Activated naive CD8-positive, alpha-beta T cell treated with anti-CD3 and anti-CD28 coated beads, Interleukin-2, amount 50 U/mL, for 24 hours (primary cell): ENCODE measurements at regions not wholly inside any gene's neighbourhood (a gene's known extent, or its start where the extent isn't known, plus 50 kb on each side); places are given as distances from the start of the nearest gene placed in this dataset.
A peak's percentile ranks its signal among the peaks of the same experiment; 100 is the strongest.
"Not testable (repeated sequence)": the region's sequence is repeated elsewhere in the genome, so short reads cannot be mapped to it uniquely, and the experiment has no call there.

Experiments
- ATAC-seq: fragments of 150-1000 bp; cut with Tn5 transposase; one replicate; pipeline ENCODE4 v1.10.0; 2021
- DNase-seq: peaks from one replicate; pipeline ENCODE4 v3.0.0; 2021
- H3K27ac Mint-ChIP-seq: one replicate; pipeline ENCODE4 v1.8.0; 2021; ENCODE audit warnings: mild to moderate bottlenecking, mixed read lengths
- H3K27me3 Mint-ChIP-seq: one replicate; pipeline ENCODE4 v1.8.0; 2021; ENCODE audit warnings: mixed read lengths
- H3K36me3 Mint-ChIP-seq: one replicate; pipeline ENCODE4 v1.8.0; 2021; ENCODE audit warnings: low read depth, mixed read lengths
- H3K4me1 Mint-ChIP-seq: one replicate; pipeline ENCODE4 v1.8.0; 2021; ENCODE audit warnings: mixed read lengths
- H3K4me3 Mint-ChIP-seq: one replicate; pipeline ENCODE4 v1.8.0; 2021; ENCODE audit warnings: mild to moderate bottlenecking, moderate library complexity, mixed read lengths
- H3K9me3 Mint-ChIP-seq: one replicate; pipeline ENCODE4 v1.8.0; 2021; ENCODE audit warnings: mixed read lengths

DNA sequence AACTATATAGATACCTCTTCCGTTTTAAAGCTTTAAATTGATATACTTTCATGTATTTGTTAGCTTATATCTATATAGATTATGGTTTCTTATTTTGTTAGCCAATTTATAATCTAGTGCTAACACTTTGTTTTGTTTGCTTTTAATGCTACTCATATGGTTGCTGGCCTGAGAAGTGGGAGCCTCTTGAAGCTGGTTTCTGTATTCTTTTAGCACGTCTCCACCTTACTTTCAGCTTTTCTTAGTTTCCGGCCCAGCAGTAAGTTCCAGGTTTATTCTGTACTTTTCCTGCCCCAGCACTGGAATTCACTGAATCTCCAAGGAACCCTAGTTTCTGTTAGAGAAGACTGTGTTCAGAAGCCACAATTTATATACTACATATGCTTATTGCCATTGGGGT, 458.9 kb downstream of the PRR16 start:
- Mint-ChIP-seq H3K27ac (no peak overlapping the region), H3K27me3 (no peaks in the 10 kb centered on the region), H3K9me3 (peaks cover 8% of the 10 kb centered on the region), H3K36me3 (no peaks in the 10 kb centered on the region), H3K4me3 (no peak overlapping the region), H3K4me1 (no peaks in the 10 kb centered on the region)
- ATAC-seq: no peak
- DNase-seq: no peak

DNA sequence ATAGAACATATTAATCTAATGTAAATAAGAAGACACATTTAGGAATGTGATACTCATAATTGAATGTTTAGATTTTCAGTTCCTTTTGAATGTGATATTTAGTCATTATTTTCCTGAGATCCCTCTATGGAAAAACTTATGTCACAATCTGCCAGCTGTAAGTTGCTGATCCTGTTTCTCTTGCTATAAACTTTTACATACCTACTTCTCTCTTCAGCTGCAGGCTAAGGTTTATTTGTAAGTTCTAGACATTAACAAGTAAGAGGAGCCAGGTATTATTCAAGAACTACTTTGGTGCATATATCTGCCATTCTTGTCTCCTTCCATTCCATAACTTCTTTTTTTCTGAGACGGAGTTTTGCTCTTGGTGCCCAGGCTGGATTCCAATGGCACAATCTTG, 462.4 kb downstream of the PRR16 start:
- Mint-ChIP-seq H3K4me1 (no peaks in the 10 kb centered on the region), H3K27ac (no peak overlapping the region), H3K9me3 (peaks cover 4% of the 10 kb centered on the region), H3K27me3 (no peaks in the 10 kb centered on the region), H3K4me3 (no peak overlapping the region), H3K36me3 (no peaks in the 10 kb centered on the region)
- no peak for ATAC-seq
- no peak for DNase-seq

GRCh38 chr5:120927950-120928530, 463.9 kb downstream of the PRR16 start:
- no peaks in the 10 kb centered on the region for H3K27me3 Mint-ChIP-seq
- ATAC-seq (no peak), DNase-seq (no peak)
- no peaks in the 10 kb centered on the region for H3K36me3 Mint-ChIP-seq
- H3K4me3 Mint-ChIP-seq: no peak overlapping the region
- H3K9me3 Mint-ChIP-seq: peaks cover 7% of the 10 kb centered on the region
- no peaks in the 10 kb centered on the region for H3K4me1 Mint-ChIP-seq
- no peak overlapping the region for H3K27ac Mint-ChIP-seq

GRCh38 chr5:120932480-120932879, 468.4 kb downstream of the PRR16 start:
- no peaks in the 10 kb centered on the region for H3K27me3 Mint-ChIP-seq
- H3K4me3 Mint-ChIP-seq: no peak overlapping the region
- ATAC-seq (no peak), DNase-seq (no peak)
- H3K27ac Mint-ChIP-seq: no peak overlapping the region
- H3K36me3 Mint-ChIP-seq: no peaks in the 10 kb centered on the region
- peaks cover 6% of the 10 kb centered on the region for H3K9me3 Mint-ChIP-seq
- no peaks in the 10 kb centered on the region for H3K4me1 Mint-ChIP-seq

DNA sequence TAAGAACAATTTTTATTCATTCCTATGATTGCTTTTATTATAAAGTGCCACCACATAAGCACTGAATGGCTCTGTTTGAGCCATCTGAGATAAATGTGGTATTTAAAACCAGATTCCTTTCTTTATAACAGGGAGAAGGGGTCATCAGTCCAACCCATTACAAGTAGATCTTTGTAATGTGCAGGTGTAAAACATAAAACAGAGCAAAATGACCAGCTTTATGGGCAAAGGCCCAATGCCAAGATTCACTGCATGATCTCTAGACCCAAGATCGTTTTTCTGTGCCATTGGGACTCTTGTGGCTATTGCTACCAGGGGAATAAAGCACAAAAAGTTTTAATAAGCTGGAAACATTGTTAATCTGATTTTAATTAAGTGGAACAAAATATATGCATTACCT, 469.9 kb downstream of the PRR16 start:
- H3K4me3 Mint-ChIP-seq: no peak overlapping the region
- H3K27me3 Mint-ChIP-seq: no peaks in the 10 kb centered on the region
- no peak for DNase-seq
- no peaks in the 10 kb centered on the region for H3K4me1 Mint-ChIP-seq
- H3K9me3 Mint-ChIP-seq: peaks cover 4% of the 10 kb centered on the region
- no peaks in the 10 kb centered on the region for H3K36me3 Mint-ChIP-seq
- no peak for ATAC-seq
- H3K27ac Mint-ChIP-seq: no peak overlapping the region

- Mint-ChIP-seq H3K36me3 (no peaks in the 10 kb centered on the region), H3K27ac (no peak overlapping the region), H3K9me3 (peaks cover under 1% of the 10 kb centered on the region), H3K4me3 (no peak overlapping the region), H3K27me3 (no peaks in the 10 kb centered on the region), H3K4me1 (no peaks in the 10 kb centered on the region)
- ATAC-seq (no peak), DNase-seq (no peak)
Measured at GRCh38 chr5:120936652-120937051, 472.6 kb downstream of the PRR16 start.

DNA sequence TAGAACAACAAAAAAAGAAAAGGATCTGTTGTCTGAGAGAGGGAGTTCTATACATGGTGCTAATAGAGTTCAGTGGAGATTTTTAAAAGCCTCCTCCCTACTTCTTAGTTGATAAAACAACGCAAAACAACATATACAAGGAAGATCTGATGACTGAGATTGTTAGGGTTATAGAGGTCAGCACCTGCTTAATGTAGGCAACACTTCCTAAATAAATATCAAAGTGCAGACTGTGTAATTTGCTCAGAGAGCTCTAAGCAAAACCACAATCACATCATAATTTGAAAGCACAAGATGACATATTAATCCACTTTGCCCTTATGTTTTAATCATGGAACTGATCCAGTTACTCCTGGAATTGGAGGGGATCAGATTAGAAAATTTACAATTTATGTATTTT, 474.5 kb downstream of the PRR16 start:
- H3K9me3 Mint-ChIP-seq: no peaks in the 10 kb centered on the region
- no peak overlapping the region for H3K27ac Mint-ChIP-seq
- DNase-seq (no peak), ATAC-seq (no peak)
- H3K27me3 Mint-ChIP-seq: no peaks in the 10 kb centered on the region
- no peaks in the 10 kb centered on the region for H3K36me3 Mint-ChIP-seq
- H3K4me1 Mint-ChIP-seq: no peaks in the 10 kb centered on the region
- no peak overlapping the region for H3K4me3 Mint-ChIP-seq

DNA sequence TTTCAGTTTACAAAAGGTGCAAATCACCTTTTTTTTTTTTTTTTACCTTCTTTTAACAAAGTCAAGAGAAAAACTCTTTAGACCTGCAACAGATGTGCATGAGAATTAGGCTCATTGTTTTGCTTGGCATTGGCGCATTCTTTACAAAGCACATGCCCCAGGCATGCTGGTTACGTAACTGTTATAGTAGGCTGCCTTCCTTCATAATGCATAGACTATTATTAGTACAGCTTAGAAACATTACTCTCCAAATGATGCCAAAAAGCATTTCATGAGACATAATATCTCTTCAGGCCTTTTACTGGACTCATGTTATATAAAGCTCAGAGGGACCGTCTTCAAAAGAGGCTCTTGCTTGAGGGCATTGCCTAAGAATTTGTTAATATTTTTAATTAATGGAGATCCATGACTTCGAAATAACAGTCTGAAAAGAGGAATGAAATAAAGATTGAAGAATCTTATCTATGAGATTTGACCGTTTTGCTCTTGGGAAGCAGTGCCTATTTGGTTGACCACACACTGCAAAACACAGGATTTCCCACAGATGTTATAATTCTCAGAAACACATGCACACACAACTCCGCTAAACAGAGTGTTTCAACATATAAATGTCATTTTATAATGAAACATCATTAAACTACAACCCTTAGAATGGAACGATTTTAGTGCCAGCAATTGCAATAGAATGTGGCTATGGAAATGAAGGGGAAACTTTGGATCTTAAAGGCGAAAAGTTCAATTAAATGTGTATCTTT, 478.7 kb downstream of the PRR16 start:
- Mint-ChIP-seq H3K9me3 (no peaks in the 10 kb centered on the region), H3K27ac (no peak overlapping the region), H3K27me3 (no peaks in the 10 kb centered on the region), H3K36me3 (no peaks in the 10 kb centered on the region), H3K4me1 (no peaks in the 10 kb centered on the region), H3K4me3 (no peak overlapping the region)
- DNase-seq (no peak), ATAC-seq (no peak)

- H3K9me3 Mint-ChIP-seq: peaks cover 13% of the 10 kb centered on the region
- not testable (repeated sequence) for H3K27ac Mint-ChIP-seq, H3K4me1 Mint-ChIP-seq, H3K36me3 Mint-ChIP-seq, DNase-seq, ATAC-seq, H3K4me3 Mint-ChIP-seq, H3K27me3 Mint-ChIP-seq
Measured at GRCh38 chr5:120949596-120949995, 485.5 kb downstream of the PRR16 start.

DNA sequence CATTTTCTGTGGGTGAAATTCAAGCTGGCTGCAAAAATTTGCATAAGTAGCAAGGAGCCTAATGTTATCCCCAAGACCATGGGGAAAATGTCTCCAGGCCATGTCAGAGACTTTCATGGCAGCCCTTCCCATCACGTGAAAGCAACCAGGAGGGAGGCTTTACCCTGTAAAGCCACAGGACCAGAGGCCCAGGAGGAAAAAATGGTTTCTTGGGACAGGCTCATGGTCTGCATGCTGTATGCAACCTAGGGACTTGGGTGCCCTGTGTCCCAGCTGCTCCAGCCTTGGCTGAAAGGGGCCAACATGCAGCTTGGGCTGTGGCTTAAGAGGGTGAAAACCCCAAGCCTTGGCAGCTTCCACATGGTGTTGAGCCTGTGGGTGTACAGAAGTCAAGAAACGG, 489.3 kb downstream of the PRR16 start:
- not testable (repeated sequence) for H3K27me3 Mint-ChIP-seq, ATAC-seq, H3K27ac Mint-ChIP-seq, H3K4me1 Mint-ChIP-seq, DNase-seq, H3K4me3 Mint-ChIP-seq, H3K36me3 Mint-ChIP-seq
- H3K9me3 Mint-ChIP-seq: peaks cover 13% of the 10 kb centered on the region

DNA sequence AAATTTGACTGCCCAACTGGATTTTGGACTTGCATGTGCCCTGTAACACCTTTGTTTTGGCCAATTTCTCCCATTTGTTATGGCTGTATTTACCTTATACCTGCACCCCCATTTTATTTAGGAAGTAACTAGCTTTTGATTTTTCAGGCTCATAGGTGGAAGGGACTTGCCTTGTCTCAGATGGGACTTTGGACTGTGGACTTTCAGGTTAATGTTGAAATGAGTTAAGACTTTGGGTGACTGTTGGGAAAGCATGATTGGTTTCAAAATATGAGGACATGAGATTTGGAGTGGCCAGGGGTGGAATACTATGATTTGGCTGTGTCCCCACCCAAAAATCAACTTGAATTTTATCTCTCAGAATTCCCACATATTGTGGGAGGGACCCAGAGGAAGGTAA, 490.2 kb downstream of the PRR16 start:
- Mint-ChIP-seq H3K27ac (no peak overlapping the region), H3K9me3 (peaks cover 13% of the 10 kb centered on the region), H3K27me3 (no peaks in the 10 kb centered on the region), H3K4me3 (no peak overlapping the region), H3K36me3 (no peaks in the 10 kb centered on the region), H3K4me1 (no peaks in the 10 kb centered on the region)
- ATAC-seq (no peak), DNase-seq (no peak)

GRCh38 chr5:120955795-120956194, 491.7 kb downstream of the PRR16 start:
- H3K4me3 Mint-ChIP-seq: no peak overlapping the region
- no peak for ATAC-seq
- H3K27me3 Mint-ChIP-seq: no peaks in the 10 kb centered on the region
- no peak for DNase-seq
- H3K36me3 Mint-ChIP-seq: no peaks in the 10 kb centered on the region
- H3K27ac Mint-ChIP-seq: no peak overlapping the region
- no peaks in the 10 kb centered on the region for H3K4me1 Mint-ChIP-seq
- H3K9me3 Mint-ChIP-seq: peaks cover 11% of the 10 kb centered on the region

GRCh38 chr5:120958877-120959485, 494.9 kb downstream of the PRR16 start:
- ATAC-seq (no peak), DNase-seq (no peak)
- H3K27ac Mint-ChIP-seq: no peak overlapping the region
- no peaks in the 10 kb centered on the region for H3K27me3 Mint-ChIP-seq
- no peaks in the 10 kb centered on the region for H3K9me3 Mint-ChIP-seq
- no peak overlapping the region for H3K4me3 Mint-ChIP-seq
- no peaks in the 10 kb centered on the region for H3K4me1 Mint-ChIP-seq
- no peaks in the 10 kb centered on the region for H3K36me3 Mint-ChIP-seq

DNA sequence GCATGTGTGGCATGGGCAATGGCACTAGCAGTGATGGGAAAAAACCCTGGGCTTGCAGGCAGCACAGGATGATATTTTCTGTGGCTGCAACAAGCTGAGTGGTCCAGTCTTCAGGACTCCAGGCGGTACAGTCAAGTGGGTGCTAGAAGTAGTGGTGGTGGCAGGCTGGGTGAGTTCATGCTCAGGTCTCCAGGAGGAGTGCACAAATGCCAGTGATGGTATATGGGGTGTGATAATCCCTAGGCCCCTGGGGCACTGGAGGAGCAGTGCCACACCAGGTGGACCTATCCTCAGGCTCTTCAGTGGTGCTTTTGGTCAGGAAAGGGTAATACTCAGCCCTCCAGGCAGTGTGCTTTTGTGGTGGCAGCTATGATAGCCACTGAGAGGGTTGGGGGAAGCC, 496.4 kb downstream of the PRR16 start:
- ATAC-seq: peak; percentile 36
- H3K4me1 Mint-ChIP-seq: no peaks in the 10 kb centered on the region
- no peak for DNase-seq
- H3K9me3 Mint-ChIP-seq: no peaks in the 10 kb centered on the region
- no peaks in the 10 kb centered on the region for H3K36me3 Mint-ChIP-seq
- H3K27me3 Mint-ChIP-seq: no peaks in the 10 kb centered on the region
- no peak overlapping the region for H3K4me3 Mint-ChIP-seq
- H3K27ac Mint-ChIP-seq: no peak overlapping the region

DNA sequence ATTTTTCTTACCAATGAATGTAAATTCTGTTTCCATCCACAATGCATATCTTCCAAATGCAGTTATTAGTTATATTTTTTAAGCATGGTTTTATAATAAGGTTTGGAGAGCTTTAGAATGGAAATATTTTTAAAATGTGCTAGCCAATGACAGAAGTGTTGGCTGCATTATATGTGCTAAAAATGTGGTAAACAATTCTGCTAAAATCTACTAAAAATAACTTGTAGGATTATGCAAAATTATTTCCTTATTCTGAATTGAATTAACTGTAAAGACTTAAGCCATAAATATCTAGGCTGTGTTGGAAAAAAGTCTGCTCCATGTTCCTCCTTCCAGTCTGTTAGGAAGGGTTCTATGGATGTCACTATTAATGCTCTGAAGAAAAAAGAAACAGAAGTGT, 503.3 kb downstream of the PRR16 start:
- DNase-seq (no peak), ATAC-seq (no peak)
- H3K36me3 Mint-ChIP-seq: no peaks in the 10 kb centered on the region
- no peak overlapping the region for H3K4me3 Mint-ChIP-seq
- H3K9me3 Mint-ChIP-seq: peaks cover 5% of the 10 kb centered on the region
- no peaks in the 10 kb centered on the region for H3K4me1 Mint-ChIP-seq
- no peak overlapping the region for H3K27ac Mint-ChIP-seq
- no peaks in the 10 kb centered on the region for H3K27me3 Mint-ChIP-seq
